ENCODE measurements at regions not wholly inside any gene's neighbourhood (a gene's known extent, or its start where the extent isn't known, plus 50 kb on each side); places are given as distances from the start of the nearest gene placed in this dataset.

- no peak for TF ChIP-seq FOXJ3 (CRISPR knock-in tag; IDR thresholded peaks at IDR 0.05; ENCODE audit: borderline replicate concordance)
- TF ChIP-seq ELF4 (CRISPR knock-in tag; IDR thresholded peaks at IDR 0.05; ENCODE audit: low read depth) = no peak
- TF ChIP-seq ATF1 (CRISPR knock-in tag; IDR thresholded peaks at IDR 0.05) = no peak
- TF ChIP-seq RELA (CRISPR knock-in tag; IDR thresholded peaks at IDR 0.05; ENCODE audit: borderline replicate concordance) = no peak
- no peak for TF ChIP-seq MLX (CRISPR knock-in tag; IDR thresholded peaks at IDR 0.05)
- TF ChIP-seq ZSCAN18 (CRISPR knock-in tag; IDR thresholded peaks at IDR 0.05) = no peak
- no peak for TF ChIP-seq ZNF532 (CRISPR knock-in tag; IDR thresholded peaks at IDR 0.05; ENCODE audit: borderline replicate concordance)
- no peak for TF ChIP-seq JUN (CRISPR knock-in tag; IDR thresholded peaks at IDR 0.05)
- no peak for TF ChIP-seq STAT6 (CRISPR knock-in tag; conservative IDR thresholded peaks at IDR 0.05; ENCODE audit: low read depth)
- TF ChIP-seq MXD4 (CRISPR knock-in tag; IDR thresholded peaks at IDR 0.05; ENCODE audit: borderline replicate concordance) = no peak
Measured at GRCh38 chr2:194985258-194985657, 671.8 kb upstream of the SLC39A10 start (continued).

GRCh38 chr2:194962254-194962653 lies 694.8 kb upstream of the SLC39A10 start:
- no peak overlapping the region for H3K4me3 Mint-ChIP-seq
- no peaks in the 10 kb centered on the region for H3K27me3 Mint-ChIP-seq (ENCODE audit: low read depth)
- ChIA-PET POLR2A (no interaction called here), CTCF (no interaction called here)
- peaks cover 29% of the 10 kb centered on the region for H3K36me3 Mint-ChIP-seq
- no peak overlapping the region for H3K27ac Mint-ChIP-seq
- ATAC-seq (no peak), DNase-seq (ENCODE audit: low spot score) (no peak)
- H3K9me3 Mint-ChIP-seq = peaks cover 36% of the 10 kb centered on the region
- no peaks in the 10 kb centered on the region for H3K4me1 Mint-ChIP-seq
- TF ChIP-seq NFYB (CRISPR knock-in tag; conservative IDR thresholded peaks at IDR 0.05; ENCODE audit: low read depth) (no peak), CDX4 (CRISPR knock-in tag; IDR thresholded peaks at IDR 0.05; ENCODE audit: borderline replicate concordance) (no peak), ZNF425 (CRISPR knock-in tag; conservative IDR thresholded peaks at IDR 0.05) (no peak), PRRX2 (CRISPR knock-in tag; IDR thresholded peaks at IDR 0.05) (no peak), FOXP1 (CRISPR knock-in tag; IDR thresholded peaks at IDR 0.05; ENCODE audit: borderline replicate concordance) (no peak), JUN (CRISPR knock-in tag; IDR thresholded peaks at IDR 0.05) (no peak), SMAD3 (CRISPR knock-in tag; IDR thresholded peaks at IDR 0.05; ENCODE audit: borderline replicate concordance) (no peak), ZNF671 (CRISPR knock-in tag; IDR thresholded peaks at IDR 0.05) (no peak), ZNF263 (CRISPR knock-in tag; IDR thresholded peaks at IDR 0.05; ENCODE audit: low read depth) (no peak), CTCF (IDR thresholded peaks at IDR 0.05) (no peak), MXD4 (CRISPR knock-in tag; IDR thresholded peaks at IDR 0.05; ENCODE audit: borderline replicate concordance) (no peak), ESRRA (CRISPR knock-in tag; IDR thresholded peaks at IDR 0.05; ENCODE audit: borderline replicate concordance) (no peak), GRHL2 (CRISPR knock-in tag; IDR thresholded peaks at IDR 0.05; ENCODE audit: insufficient replicate concordance, severe bottlenecking) (no peak), RORB (CRISPR knock-in tag; IDR thresholded peaks at IDR 0.05) (no peak)

All from WTC11 (cell line).